OCI-LY3 (cell line): ENCODE measurements at regions not wholly inside any gene's neighbourhood (a gene's known extent, or its start where the extent isn't known, plus 50 kb on each side); places are given as distances from the start of the nearest gene placed in this dataset.

Experiments used
- CTCF ChIP-seq: fragments of 200-600, 300-600 bp; sonication (generic); IDR thresholded peaks from 2 replicates; pipeline ENCODE4 v1.5.1; 2014; ENCODE audit warnings: antibody characterized with exemption, low read length, low read depth
- EZH2phosphoT487 ChIP-seq: fragments of 200-600 bp; shearing (Covaris generic); IDR thresholded peaks from 2 replicates; pipeline ENCODE4 v1.6.1; 2018; ENCODE audit warnings: antibody characterized with exemption, mixed run types, low read depth

DNA sequence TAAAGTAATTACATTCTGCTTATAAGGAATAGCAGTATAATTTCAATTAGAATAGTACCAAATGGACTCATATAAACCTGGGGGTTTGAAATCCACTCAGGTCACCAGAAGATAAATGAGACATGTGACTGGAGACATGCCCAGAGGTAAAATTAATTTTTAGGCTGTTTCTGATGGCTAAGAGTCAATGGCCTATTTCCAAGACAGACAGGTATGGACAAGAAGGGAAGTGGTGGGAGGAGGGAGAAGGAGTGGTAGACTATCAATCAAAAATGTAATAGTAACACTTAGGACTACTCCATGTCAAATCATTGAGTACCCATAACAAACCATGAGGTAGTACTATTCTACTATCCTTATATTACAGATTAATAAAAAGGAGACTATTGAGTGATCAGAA lies 544.0 kb downstream of the GALC start:
- no peak for TF ChIP-seq CTCF
- no peak for TF ChIP-seq EZH2phosphoT487
